HCT116 (cell line): ENCODE measurements at regions not wholly inside any gene's neighbourhood (a gene's known extent, or its start where the extent isn't known, plus 50 kb on each side); places are given as distances from the start of the nearest gene placed in this dataset.
"Not testable (repeated sequence)": the region's sequence is repeated elsewhere in the genome, so short reads cannot be mapped to it uniquely, and the experiment has no call there.

ENCODE experiments used
- CTCF ChIP-seq, 3 experiments: fragments of 200-600 bp in 1 of 3; sonication (generic) in 1 of 3; IDR thresholded peaks in 2 of 3; conservative IDR thresholded peaks in 1 of 3; 2 replicates each; pipeline ENCODE4 v1.5.1; 2012 to 2017; ENCODE audit warnings: low read depth in 2 of 3, low read length in 2 of 3, antibody characterized with exemption in 1 of 3, borderline replicate concordance in 1 of 3, control low read depth in 1 of 3, mild to moderate bottlenecking in 1 of 3, mixed read lengths in 1 of 3, mixed run types in 1 of 3, moderate library complexity in 1 of 3; ENCODE audit not compliant: insufficient read depth in 1 of 3
- JUND ChIP-seq: IDR thresholded peaks from 2 replicates; pipeline ENCODE4 v1.6.1; 2012
- POLR2A ChIP-seq: IDR thresholded peaks from 2 replicates; pipeline ENCODE4 v1.7.0; 2011; ENCODE audit warnings: borderline replicate concordance; ENCODE audit not compliant: insufficient read depth, insufficient read length; ENCODE audit errors: extremely low read depth

GRCh38 chr4:27442661-27443060 lies 582.0 kb downstream of the STIM2 start:
- TF ChIP-seq CTCF (IDR thresholded peaks at IDR 0.05 in 2 of 3, conservative IDR thresholded peaks at IDR 0.05 in 1 of 3; ENCODE audit: borderline replicate concordance in 1 of 3, insufficient read depth in 1 of 3, low read depth in 2 of 3, low read length in 2 of 3); JUND; POLR2A: not testable (repeated sequence)
